H1 (cell line): ENCODE measurements at regions not wholly inside any gene's neighbourhood (a gene's known extent, or its start where the extent isn't known, plus 50 kb on each side); places are given as distances from the start of the nearest gene placed in this dataset.

ENCODE experiments used
- CTCF ChIA-PET: fragments of 300-600 bp; sonication (Branson Sonifier 250); formaldehyde crosslinking; loops from one replicate; lab custom pipeline; 2021; ENCODE audit not compliant: partially characterized antibody; lab: Charles Lee
- POLR2A ChIA-PET: fragments of 300-600 bp; sonication (Branson Sonifier 250); formaldehyde crosslinking; loops from one replicate; lab custom pipeline; 2021; ENCODE audit warnings: inconsistent platforms; ENCODE audit not compliant: partially characterized antibody; lab: Charles Lee
- DNase-seq, 2 experiments: peaks; one replicate each; pipeline versions ENCODE4 v3.0.0 to v3.0.0-alpha.2; 2010 to 2022; ENCODE audit warnings: low spot score in 2 of 2, low read depth in 1 of 2, mixed read lengths in 1 of 2
- FAIRE-seq: peaks from 2 replicates; lab custom pipeline; 2011; peaks lifted over from hg19 to GRCh38; lab: Jason Lieb, UNC
- H2AFZ ChIP-seq: 2 replicates; pipeline ENCODE4 v1.8.1; 2012; ENCODE audit warnings: low read length, inconsistent platforms
- H2AK5ac ChIP-seq: 2 replicates; pipeline ENCODE4 v1.6.1; 2013; ENCODE audit warnings: low read depth, low read length
- H2BK120ac ChIP-seq: replicated peaks from 2 replicates; pipeline ENCODE3; 2013; ENCODE audit warnings: low read depth, low read length, inconsistent platforms
- H2BK12ac ChIP-seq: 2 replicates; pipeline ENCODE4 v1.6.1; 2013; ENCODE audit warnings: low read depth, low read length
- H2BK15ac ChIP-seq: 2 replicates; pipeline ENCODE4 v1.6.1; 2013; ENCODE audit warnings: low read length
- H2BK20ac ChIP-seq: 2 replicates; pipeline ENCODE4 v1.6.1; 2013; ENCODE audit warnings: low read length
- H2BK5ac ChIP-seq: 2 replicates; pipeline ENCODE4 v1.6.1; 2013; ENCODE audit warnings: low read depth, low read length
- H3K14ac ChIP-seq: 2 replicates; pipeline ENCODE4 v1.6.1; 2013; ENCODE audit warnings: inconsistent platforms; ENCODE audit not compliant: insufficient read length
- H3K18ac ChIP-seq: 2 replicates; pipeline ENCODE4 v1.6.1; 2013; ENCODE audit warnings: low read length; ENCODE audit errors: extremely low read depth
- H3K23ac ChIP-seq: 2 replicates; pipeline ENCODE4 v1.6.1; 2013; ENCODE audit warnings: inconsistent platforms; ENCODE audit not compliant: insufficient read length
- H3K23me2 ChIP-seq: 2 replicates; pipeline ENCODE4 v1.6.1; 2013; ENCODE audit warnings: low read depth, low read length
- H3K27ac ChIP-seq: 2 replicates; pipeline ENCODE4 v1.6.1; 2011; ENCODE audit warnings: low read depth, low read length, inconsistent platforms
- H3K27me3 ChIP-seq, 4 experiments: replicated peaks in 1 of 4; 1 replicate in 1 of 4; 2 replicates in 3 of 4; pipeline versions ENCODE4 v1.6.1 to v1.8.1; 2011 to 2013; ENCODE audit warnings: low read length in 3 of 4, mild to moderate bottlenecking in 3 of 4, inconsistent platforms in 2 of 4, mixed read lengths in 2 of 4, moderate library complexity in 1 of 4; ENCODE audit not compliant: control insufficient read depth in 3 of 4, insufficient read depth in 3 of 4; ENCODE audit errors: extremely low read depth in 1 of 4
- H3K36me3 ChIP-seq, 4 experiments: 2 replicates each; pipeline versions ENCODE4 v1.6.1 to v1.8.1; 2011 to 2013; ENCODE audit warnings: mild to moderate bottlenecking in 4 of 4, low read length in 3 of 4, moderate library complexity in 2 of 4, control low read depth in 1 of 4, inconsistent platforms in 1 of 4; ENCODE audit not compliant: insufficient read depth in 4 of 4, control insufficient read depth in 2 of 4
- H3K4ac ChIP-seq: replicated peaks from 2 replicates; pipeline ENCODE3; 2013; ENCODE audit warnings: low read length, low read depth, mixed read lengths, inconsistent platforms; ENCODE audit not compliant: insufficient read length
- H3K4me1 ChIP-seq, 4 experiments: replicated peaks in 1 of 4; 1 replicate in 1 of 4; 2 replicates in 3 of 4; pipeline versions ENCODE4 v1.6.1 to v1.8.1; 2011 to 2013; ENCODE audit warnings: low read length in 3 of 4, inconsistent platforms in 2 of 4, mixed read lengths in 1 of 4; ENCODE audit not compliant: insufficient read depth in 4 of 4, control insufficient read depth in 3 of 4
- H3K4me2 ChIP-seq, 2 experiments: 2 replicates each; pipeline versions ENCODE4 v1.6.1 to v1.8.1; 2011 to 2013; ENCODE audit warnings: low read depth in 2 of 2, low read length in 2 of 2, control low read depth in 1 of 2, inconsistent platforms in 1 of 2, mild to moderate bottlenecking in 1 of 2; ENCODE audit not compliant: insufficient read depth in 1 of 2
- H3K4me3 ChIP-seq, 4 experiments: fragments of 200-600, 300-600 bp in 1 of 4; sonication (generic), shearing (Covaris generic), sonication (Bioruptor Twin) in 1 of 4; 2 replicates each; pipeline versions ENCODE4 v1.5.1 to v1.8.1; 2011 to 2016; ENCODE audit warnings: low read length in 4 of 4, low read depth in 3 of 4, control low read depth in 2 of 4, inconsistent platforms in 2 of 4, mild to moderate bottlenecking in 2 of 4, mixed read lengths in 1 of 4, moderate library complexity in 1 of 4; ENCODE audit not compliant: insufficient read depth in 2 of 4; ENCODE audit errors: extremely low read depth in 1 of 4
- H3K56ac ChIP-seq: replicated peaks from 2 replicates; pipeline ENCODE3; 2013; ENCODE audit warnings: low read depth, mild to moderate bottlenecking, mixed read lengths, low read length, inconsistent platforms; ENCODE audit not compliant: insufficient read length
- H3K79me1 ChIP-seq: 2 replicates; pipeline ENCODE4 v1.6.1; 2013; ENCODE audit warnings: low read depth, low read length, control low read depth
- H3K79me2 ChIP-seq, 2 experiments: 2 replicates each; pipeline versions ENCODE4 v1.6.1 to v1.8.1; 2012 to 2013; ENCODE audit warnings: low read length in 2 of 2, mild to moderate bottlenecking in 2 of 2, inconsistent platforms in 1 of 2; ENCODE audit not compliant: insufficient read depth in 2 of 2, control insufficient read depth in 1 of 2
- H3K9ac ChIP-seq, 4 experiments: replicated peaks in 1 of 4; 1 replicate in 1 of 4; 2 replicates in 3 of 4; pipeline versions ENCODE4 v1.6.1 to v1.8.1; 2011 to 2013; ENCODE audit warnings: low read depth in 3 of 4, low read length in 3 of 4, control low read depth in 2 of 4, mild to moderate bottlenecking in 2 of 4, moderate library complexity in 2 of 4, inconsistent platforms in 1 of 4; ENCODE audit errors: extremely low read depth in 1 of 4
- H3K9me3 ChIP-seq, 2 experiments: 2 replicates each; pipeline versions ENCODE4 v1.6.1 to v1.8.1; 2012 to 2013; ENCODE audit warnings: mild to moderate bottlenecking in 2 of 2, moderate library complexity in 2 of 2, control low read depth in 1 of 2, inconsistent platforms in 1 of 2, low read depth in 1 of 2, low read length in 1 of 2, mixed read lengths in 1 of 2; ENCODE audit not compliant: insufficient read depth in 2 of 2
- H4K20me1 ChIP-seq, 2 experiments: replicated peaks in 1 of 2; 2 replicates each; pipeline versions ENCODE3 to v1.8.1; 2011 to 2013; ENCODE audit warnings: inconsistent platforms in 2 of 2, low read length in 2 of 2, mild to moderate bottlenecking in 1 of 2; ENCODE audit not compliant: insufficient read depth in 2 of 2, control insufficient read depth in 1 of 2
- H4K5ac ChIP-seq: 2 replicates; pipeline ENCODE4 v1.6.1; 2013; ENCODE audit warnings: low read length, low read depth, mixed read lengths, inconsistent platforms; ENCODE audit not compliant: insufficient read length
- H4K8ac ChIP-seq: 2 replicates; pipeline ENCODE4 v1.8.0; 2013; ENCODE audit warnings: mild to moderate bottlenecking, moderate library complexity, low read length, inconsistent platforms; ENCODE audit not compliant: insufficient read depth; ENCODE audit errors: extremely low read depth
- H4K91ac ChIP-seq: replicated peaks from 2 replicates; pipeline ENCODE3; 2013; ENCODE audit warnings: low read length, mixed read lengths, inconsistent platforms; ENCODE audit not compliant: insufficient read length
- CBX5 ChIP-seq: fragments of 300-800, 300-1000 bp; sonication (generic); IDR thresholded peaks from 2 replicates; pipeline ENCODE4 v1.7.1; 2016; ENCODE audit warnings: antibody characterized with exemption, low read length, low read depth
- CHD2 ChIP-seq: IDR thresholded peaks from 2 replicates; pipeline ENCODE4 v1.6.1; 2012; ENCODE audit warnings: low read length, improper control_type of control experiment
- FOSL1 ChIP-seq: IDR thresholded peaks from 2 replicates; pipeline ENCODE4 v1.6.1; 2011; ENCODE audit warnings: mild to moderate bottlenecking, low read depth, low read length, moderate library complexity; ENCODE audit not compliant: insufficient read depth
- GABPA ChIP-seq: IDR thresholded peaks from 2 replicates; pipeline ENCODE4 v1.6.1; 2011; ENCODE audit warnings: mild to moderate bottlenecking, low read length, moderate library complexity, borderline replicate concordance; ENCODE audit not compliant: insufficient read depth
- GTF2F1 ChIP-seq: IDR thresholded peaks from 2 replicates; pipeline ENCODE4 v1.6.1; 2012; ENCODE audit warnings: low read depth, low read length, improper control_type of control experiment, borderline replicate concordance
- JUN ChIP-seq: IDR thresholded peaks from 2 replicates; pipeline ENCODE4 v1.6.1; 2011; ENCODE audit warnings: low read depth, mild to moderate bottlenecking, improper control_type of control experiment, low read length
- JUND ChIP-seq: IDR thresholded peaks from 2 replicates; pipeline ENCODE4 v1.6.1; 2011; ENCODE audit warnings: mild to moderate bottlenecking, improper control_type of control experiment, low read length
- KDM4A ChIP-seq: IDR thresholded peaks from one replicate; pipeline ENCODE4 v1.7.1; 2012; ENCODE audit warnings: low read depth, mild to moderate bottlenecking, moderate library complexity, low read length, inconsistent platforms; ENCODE audit not compliant: severe bottlenecking
- POLR2AphosphoS5 ChIP-seq: IDR thresholded peaks from 2 replicates; pipeline ENCODE4 v1.6.1; 2011; ENCODE audit warnings: low read depth, low read length
- SIRT6 ChIP-seq: IDR thresholded peaks from one replicate; pipeline ENCODE4 v1.7.1; 2012; ENCODE audit warnings: low read length, inconsistent platforms
- SRF ChIP-seq: IDR thresholded peaks from 2 replicates; pipeline ENCODE4 v1.6.1; 2011; ENCODE audit warnings: mild to moderate bottlenecking, low read depth, low read length, moderate library complexity
- SUZ12 ChIP-seq: fragments of 200-600 bp; sonication (generic); IDR thresholded peaks from 2 replicates; pipeline ENCODE4 v1.6.1; 2012; ENCODE audit warnings: mild to moderate bottlenecking, inconsistent platforms, low read length, moderate library complexity, mixed read lengths
- ZNF274 ChIP-seq: IDR thresholded peaks from 2 replicates; pipeline ENCODE4 v1.7.0; 2012; ENCODE audit warnings: low read length, borderline replicate concordance; ENCODE audit errors: extremely low read depth
- WGBS, 2 experiments: shearing (Covaris generic) in 1 of 2; methylation state at CpG; one replicate each; pipeline versions ENCODE4 v1.1.6 to v1.1.7; 2013 to 2015; ENCODE audit warnings: low lambda C conversion rate in 2 of 2, mixed read lengths in 2 of 2, inconsistent platforms in 1 of 2, low coverage in 1 of 2, missing lambda C conversion rate in 1 of 2; ENCODE audit not compliant: insufficient replicate concordance in 2 of 2, insufficient coverage in 1 of 2, insufficient read length in 1 of 2; ENCODE audit errors: extremely low coverage in 1 of 2, missing lambda C conversion rate in 1 of 2; 5-methylcytosine and 5-hydroxymethylcytosine counted together
- TF ChIP-seq, protein P1 (sequence below), 3 experiments: IDR thresholded peaks; 1 replicate in 2 of 3; 2 replicates in 1 of 3; pipeline versions ENCODE4 v1.5.1 to v1.6.1; 2011; ENCODE audit warnings: low read length in 3 of 3, mild to moderate bottlenecking in 3 of 3, inconsistent platforms in 2 of 3, low read depth in 1 of 3, moderate library complexity in 1 of 3; ENCODE audit not compliant: insufficient read depth in 1 of 3; ENCODE audit errors: control extremely low read depth in 1 of 3

DNA sequence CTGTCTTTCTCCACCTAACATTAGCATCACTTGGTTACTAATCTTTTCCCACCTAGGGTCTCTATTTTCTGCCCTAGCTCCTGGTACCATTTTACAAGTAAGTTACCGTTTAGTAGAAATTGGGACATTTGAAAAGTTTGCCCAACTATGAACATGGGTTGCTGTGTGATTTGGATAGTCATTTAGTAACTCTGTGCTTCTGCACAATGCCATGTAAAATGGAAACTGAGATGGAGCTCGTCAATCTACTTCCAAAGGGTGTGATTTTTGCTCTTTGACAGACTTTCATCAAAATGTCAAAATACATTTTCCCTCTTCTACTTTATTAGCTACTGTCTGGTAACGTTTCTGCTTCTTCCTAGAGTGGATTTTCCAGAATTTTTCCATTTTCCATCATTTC, 381.5 kb upstream of the B3GALT2 start:
- WGBS, 2 experiments, result 94% methylated on average over 3 of the region's 3 CpGs; no CpG with 5 or more reads in 1 of the 2 experiments
- no peak overlapping the region for H2AFZ ChIP-seq
- H3K18ac ChIP-seq, result no peak overlapping the region
- FAIRE-seq, result no peak
- no peak overlapping the region for H3K23ac ChIP-seq
- H3K9me3 ChIP-seq, result no peaks in the 10 kb centered on the region
- H3K14ac ChIP-seq, result no peak overlapping the region
- no peak overlapping the region for H4K5ac ChIP-seq
- ChIA-PET POLR2A (no interaction called here), CTCF (no interaction called here)
- no peak overlapping the region for H2BK120ac ChIP-seq
- H3K27ac ChIP-seq, result no peak overlapping the region
- no peak overlapping the region for H2BK5ac ChIP-seq
- no peaks in the 10 kb centered on the region for H3K79me1 ChIP-seq
- no peak overlapping the region for H2BK20ac ChIP-seq
- no peak for DNase-seq
- no peak overlapping the region for H2BK15ac ChIP-seq
- H3K36me3 ChIP-seq, result no peaks in the 10 kb centered on the region
- no peaks in the 10 kb centered on the region for H4K20me1 ChIP-seq
- H3K56ac ChIP-seq, result no peak overlapping the region
- no peak overlapping the region for H3K9ac ChIP-seq
- no peak overlapping the region for H3K4me2 ChIP-seq
- H3K4me3 ChIP-seq, result no peak overlapping the region
- H3K79me2 ChIP-seq, result no peaks in the 10 kb centered on the region
- H3K4me1 ChIP-seq, result no peaks in the 10 kb centered on the region
- H3K23me2 ChIP-seq, result no peaks in the 10 kb centered on the region
- H4K8ac ChIP-seq, result no peak overlapping the region
- no peak overlapping the region for H2BK12ac ChIP-seq
- no peak overlapping the region for H2AK5ac ChIP-seq
- TF ChIP-seq SUZ12 (no peak), KDM4A (no peak), ZNF274 (no peak), POLR2AphosphoS5 (no peak), JUND (no peak), GABPA (no peak), CBX5 (no peak), GTF2F1 (no peak), CHD2 (no peak), JUN (no peak), FOSL1 (no peak), SRF (no peak), SIRT6 (no peak)
- TF ChIP-seq, protein P1, sequence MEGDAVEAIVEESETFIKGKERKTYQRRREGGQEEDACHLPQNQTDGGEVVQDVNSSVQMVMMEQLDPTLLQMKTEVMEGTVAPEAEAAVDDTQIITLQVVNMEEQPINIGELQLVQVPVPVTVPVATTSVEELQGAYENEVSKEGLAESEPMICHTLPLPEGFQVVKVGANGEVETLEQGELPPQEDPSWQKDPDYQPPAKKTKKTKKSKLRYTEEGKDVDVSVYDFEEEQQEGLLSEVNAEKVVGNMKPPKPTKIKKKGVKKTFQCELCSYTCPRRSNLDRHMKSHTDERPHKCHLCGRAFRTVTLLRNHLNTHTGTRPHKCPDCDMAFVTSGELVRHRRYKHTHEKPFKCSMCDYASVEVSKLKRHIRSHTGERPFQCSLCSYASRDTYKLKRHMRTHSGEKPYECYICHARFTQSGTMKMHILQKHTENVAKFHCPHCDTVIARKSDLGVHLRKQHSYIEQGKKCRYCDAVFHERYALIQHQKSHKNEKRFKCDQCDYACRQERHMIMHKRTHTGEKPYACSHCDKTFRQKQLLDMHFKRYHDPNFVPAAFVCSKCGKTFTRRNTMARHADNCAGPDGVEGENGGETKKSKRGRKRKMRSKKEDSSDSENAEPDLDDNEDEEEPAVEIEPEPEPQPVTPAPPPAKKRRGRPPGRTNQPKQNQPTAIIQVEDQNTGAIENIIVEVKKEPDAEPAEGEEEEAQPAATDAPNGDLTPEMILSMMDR (IDR thresholded peaks at IDR 0.05; ENCODE audit: control extremely low read depth in 1 of 3, insufficient read depth in 1 of 3, low read depth in 1 of 3, low read length in 3 of 3), result no peak
- H3K27me3 ChIP-seq, result no peaks in the 10 kb centered on the region
- H3K4ac ChIP-seq, result no peak overlapping the region
- no peak overlapping the region for H4K91ac ChIP-seq
